ENCODE measurements at regions not wholly inside any gene's neighbourhood (a gene's known extent, or its start where the extent isn't known, plus 50 kb on each side); places are given as distances from the start of the nearest gene placed in this dataset.

DNA sequence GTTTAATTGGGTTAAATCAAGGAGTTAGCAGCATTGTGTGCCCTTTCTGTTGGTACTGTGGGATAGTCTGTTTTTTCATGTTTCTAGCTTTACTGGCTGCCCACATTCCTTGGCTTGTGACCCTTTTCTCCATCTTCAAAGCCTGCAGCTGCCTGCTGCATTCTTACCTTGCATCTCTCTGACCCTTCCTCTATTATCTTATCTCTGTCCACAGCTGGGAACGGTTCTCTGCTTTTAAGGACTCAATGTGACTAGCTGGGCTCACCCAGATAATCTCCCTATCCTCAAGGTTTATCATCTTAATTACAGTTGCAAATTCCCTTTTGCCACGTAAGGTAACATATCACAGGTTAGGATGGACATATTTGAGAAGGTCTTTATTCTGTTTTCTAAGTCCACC, 199.7 kb downstream of the KCNS3 start:
- TF ChIP-seq, protein P1, sequence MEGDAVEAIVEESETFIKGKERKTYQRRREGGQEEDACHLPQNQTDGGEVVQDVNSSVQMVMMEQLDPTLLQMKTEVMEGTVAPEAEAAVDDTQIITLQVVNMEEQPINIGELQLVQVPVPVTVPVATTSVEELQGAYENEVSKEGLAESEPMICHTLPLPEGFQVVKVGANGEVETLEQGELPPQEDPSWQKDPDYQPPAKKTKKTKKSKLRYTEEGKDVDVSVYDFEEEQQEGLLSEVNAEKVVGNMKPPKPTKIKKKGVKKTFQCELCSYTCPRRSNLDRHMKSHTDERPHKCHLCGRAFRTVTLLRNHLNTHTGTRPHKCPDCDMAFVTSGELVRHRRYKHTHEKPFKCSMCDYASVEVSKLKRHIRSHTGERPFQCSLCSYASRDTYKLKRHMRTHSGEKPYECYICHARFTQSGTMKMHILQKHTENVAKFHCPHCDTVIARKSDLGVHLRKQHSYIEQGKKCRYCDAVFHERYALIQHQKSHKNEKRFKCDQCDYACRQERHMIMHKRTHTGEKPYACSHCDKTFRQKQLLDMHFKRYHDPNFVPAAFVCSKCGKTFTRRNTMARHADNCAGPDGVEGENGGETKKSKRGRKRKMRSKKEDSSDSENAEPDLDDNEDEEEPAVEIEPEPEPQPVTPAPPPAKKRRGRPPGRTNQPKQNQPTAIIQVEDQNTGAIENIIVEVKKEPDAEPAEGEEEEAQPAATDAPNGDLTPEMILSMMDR (IDR thresholded peaks at IDR 0.05 in 8 of 11, conservative IDR thresholded peaks at IDR 0.05 in 3 of 11), result no peak
- TF ChIP-seq POLR2A (IDR thresholded peaks at IDR 0.05) (no peak), POLR2AphosphoS5 (IDR thresholded peaks at IDR 0.05) (no peak)

Data from spleen (tissue), 7 donors.